GM18519 (cell line): ENCODE measurements at regions not wholly inside any gene's neighbourhood (a gene's known extent, or its start where the extent isn't known, plus 50 kb on each side); places are given as distances from the start of the nearest gene placed in this dataset.
"Not testable (repeated sequence)": the region's sequence is repeated elsewhere in the genome, so short reads cannot be mapped to it uniquely, and the experiment has no call there.

Experiments used
- ATAC-seq: cut with Tn5 transposase; IDR thresholded peaks from one replicate; pipeline ENCODE4 v1.9.1; 2021; ENCODE audit warnings: mild to moderate bottlenecking, moderate library complexity; ENCODE audit not compliant: unreplicated experiment, low FRiP score

- no peak for ATAC-seq
These were observed 64.1 kb upstream of the TMEM45B start for GRCh38 chr11:129751511-129751910.

- not testable (repeated sequence) for ATAC-seq
These were observed 52.1 kb upstream of the TMEM45B start for GRCh38 chr11:129763569-129763968.

GRCh38 chr11:129764204-129764603 lies 51.4 kb upstream of the TMEM45B start:
- ATAC-seq, result not testable (repeated sequence)
